COR-L47 (cell line): ENCODE measurements at regions not wholly inside any gene's neighbourhood (a gene's known extent, or its start where the extent isn't known, plus 50 kb on each side); places are given as distances from the start of the nearest gene placed in this dataset.
A peak's percentile ranks its signal among the peaks of the same experiment; 100 is the strongest.
"Not testable (repeated sequence)": the region's sequence is repeated elsewhere in the genome, so short reads cannot be mapped to it uniquely, and the experiment has no call there.

ENCODE experiments used
- DNase-seq: peaks from one replicate; lab custom pipeline; 2025; lab: John Stamatoyannopoulos, UW

DNA sequence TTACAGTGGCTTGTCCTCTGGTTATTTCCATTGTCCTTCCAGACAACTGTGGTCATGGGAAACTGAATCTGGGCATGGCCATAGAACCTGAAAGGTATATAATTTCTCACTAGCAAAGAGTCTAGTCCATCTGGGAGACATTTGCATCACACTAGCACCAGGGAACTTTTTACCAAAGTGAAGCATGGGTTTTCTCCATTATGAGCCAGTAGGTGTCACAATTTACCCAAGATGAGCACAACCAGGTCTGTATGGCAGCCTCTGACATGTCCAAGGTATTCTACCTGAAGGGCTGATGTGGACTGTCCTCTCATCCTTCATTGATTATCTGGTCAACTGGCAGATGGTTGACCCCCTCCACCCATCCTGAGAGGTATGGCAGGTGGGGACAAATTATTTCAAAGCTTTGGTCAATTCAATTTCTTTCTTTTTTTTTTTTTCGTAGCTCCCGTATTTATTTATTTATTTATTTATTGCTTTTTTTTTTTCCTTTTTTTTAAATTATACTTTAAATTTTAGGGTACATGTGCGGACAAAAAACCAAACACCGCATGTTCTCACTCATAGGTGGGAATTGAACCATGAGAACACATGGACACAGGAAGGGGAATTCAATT, 425.9 kb downstream of the TMEM135 start:
- DNase-seq: peak; percentile 64

DNA sequence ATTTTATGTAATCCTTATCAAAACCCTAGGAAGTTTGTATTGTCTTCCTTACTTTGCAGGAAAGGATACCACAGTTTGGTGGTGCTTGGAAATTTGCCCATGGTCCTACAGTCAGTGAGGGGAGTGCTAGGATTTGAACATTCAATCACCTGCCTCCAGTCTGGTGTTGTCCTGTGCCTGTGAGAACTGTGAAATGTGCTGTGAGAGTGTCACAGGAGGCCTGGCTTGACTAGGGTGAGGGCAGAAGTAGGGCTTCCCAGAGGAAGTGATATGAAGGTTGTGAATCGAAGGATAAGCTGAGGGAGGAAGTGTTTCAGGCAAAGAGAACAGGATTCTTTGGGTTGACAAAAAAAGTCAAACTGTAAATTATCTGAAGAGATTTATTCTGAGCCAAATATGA, 424.4 kb downstream of the TMEM135 start:
- DNase-seq: no peak

GRCh38 chr11:87460842-87461637, 423.3 kb downstream of the TMEM135 start:
- no peak for DNase-seq

GRCh38 chr11:87460279-87460678, 422.5 kb downstream of the TMEM135 start:
- no peak for DNase-seq

DNA sequence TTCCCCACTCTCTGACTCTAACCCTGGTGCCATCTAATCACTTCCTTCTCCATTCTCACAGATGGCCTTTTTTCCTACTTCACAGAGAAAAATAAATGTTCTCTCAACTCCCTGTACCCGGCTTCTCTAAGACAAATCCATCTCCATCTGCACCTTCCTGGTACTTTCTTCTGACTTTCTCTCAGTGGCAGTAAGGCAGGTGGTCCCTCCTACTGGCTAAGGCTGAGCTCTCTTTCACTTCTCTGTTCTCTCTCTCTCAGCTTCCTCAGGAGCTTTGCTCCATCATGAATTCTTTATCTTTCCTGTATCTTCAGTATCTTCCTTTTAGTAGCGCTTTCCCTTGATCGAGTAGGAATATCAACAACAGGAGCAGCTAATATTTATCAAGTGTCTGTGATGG, 421.6 kb downstream of the TMEM135 start:
- no peak for DNase-seq

GRCh38 chr11:87456499-87456898, 418.8 kb downstream of the TMEM135 start:
- DNase-seq: no peak

GRCh38 chr11:87455180-87455579, 417.4 kb downstream of the TMEM135 start:
- no peak for DNase-seq

DNA sequence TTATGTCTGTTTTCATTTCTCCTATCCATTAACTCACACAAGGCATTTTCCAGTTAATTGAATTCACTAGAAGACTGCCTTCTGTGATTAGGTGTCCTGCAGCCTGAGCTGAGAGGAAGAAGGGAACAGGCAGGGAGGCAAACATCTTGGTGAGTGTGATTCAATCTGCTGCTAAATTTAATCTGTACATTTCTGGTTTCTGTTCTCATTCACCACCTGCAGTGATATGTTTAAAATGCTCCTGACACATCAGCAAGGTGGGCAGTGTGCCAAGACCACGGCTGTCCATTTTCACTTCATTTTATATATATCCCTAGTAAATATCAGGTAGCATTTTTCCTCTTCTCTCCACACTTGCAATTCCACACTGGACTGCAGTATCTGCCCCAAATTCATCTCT, 416.5 kb downstream of the TMEM135 start:
- peak; percentile 35 for DNase-seq

GRCh38 chr11:87453531-87454089, 415.9 kb downstream of the TMEM135 start:
- DNase-seq: no peak

DNA sequence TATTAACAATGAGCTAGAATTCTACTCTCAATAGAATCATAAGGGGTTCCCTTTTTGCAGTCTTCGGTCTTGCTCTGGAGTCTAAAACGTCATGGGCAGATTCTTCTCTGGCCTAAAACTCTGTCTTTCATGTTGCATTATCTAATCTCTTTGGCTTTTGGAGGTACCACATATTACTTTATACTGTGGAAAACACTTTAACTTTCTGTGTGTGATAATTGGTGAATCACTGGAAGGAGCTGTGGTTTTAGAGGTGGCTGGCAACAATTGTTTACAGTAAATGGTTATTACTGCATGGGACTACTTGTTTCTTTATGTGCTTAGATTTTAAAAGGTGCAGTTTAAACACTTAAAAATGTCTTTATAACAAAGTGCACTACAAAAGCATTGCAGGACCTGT, 414.3 kb downstream of the TMEM135 start:
- not testable (repeated sequence) for DNase-seq

DNA sequence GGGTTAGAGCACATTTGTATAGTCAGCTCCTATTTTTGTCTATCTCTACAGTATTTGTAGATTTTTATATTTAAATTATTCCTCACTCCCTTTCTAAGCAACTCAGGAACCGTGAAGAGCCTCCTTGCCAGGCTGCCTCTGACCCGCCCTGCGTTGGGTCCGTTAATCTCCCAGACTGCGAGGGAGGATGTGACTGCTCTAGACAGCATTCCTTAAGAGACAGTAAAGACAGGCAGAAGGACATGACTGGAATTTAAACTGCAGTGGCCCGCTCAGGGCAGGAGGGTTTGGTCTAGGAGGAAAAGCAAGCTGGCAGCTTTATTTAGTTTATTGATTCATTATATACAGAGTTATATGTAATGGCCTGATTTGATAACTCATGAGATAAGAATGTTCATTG, 413.7 kb downstream of the TMEM135 start:
- no peak for DNase-seq

DNA sequence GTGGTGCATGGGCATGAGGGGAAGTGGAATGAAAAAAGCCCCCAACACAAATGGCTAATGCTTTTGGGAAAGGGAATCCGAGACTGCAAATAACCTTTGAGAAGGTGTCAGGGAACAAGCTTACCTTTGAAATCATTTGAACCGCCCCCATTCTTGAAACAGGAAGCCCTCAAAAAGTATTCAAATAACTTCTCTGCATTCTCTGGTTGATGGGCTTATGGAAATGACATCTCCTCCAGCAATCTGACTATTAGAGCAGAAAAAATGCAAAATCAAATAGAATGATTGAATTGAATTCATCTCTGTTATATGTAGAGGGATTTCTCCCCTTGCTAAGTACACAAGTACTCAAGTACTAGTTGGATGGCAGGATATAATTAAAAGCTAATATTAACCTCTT, 409.9 kb downstream of the TMEM135 start:
- no peak for DNase-seq

- no peak for DNase-seq
Measured at GRCh38 chr11:87444993-87445392, 407.3 kb downstream of the TMEM135 start.

- no peak for DNase-seq
Measured at GRCh38 chr11:87443707-87444106, 406.0 kb downstream of the TMEM135 start.

- DNase-seq: no peak
Measured at GRCh38 chr11:87440076-87440770, 402.5 kb downstream of the TMEM135 start.

GRCh38 chr11:87438416-87438815, 400.7 kb downstream of the TMEM135 start:
- DNase-seq: no peak

- no peak for DNase-seq
Measured at GRCh38 chr11:87437844-87438223, 400.1 kb downstream of the TMEM135 start.

DNA sequence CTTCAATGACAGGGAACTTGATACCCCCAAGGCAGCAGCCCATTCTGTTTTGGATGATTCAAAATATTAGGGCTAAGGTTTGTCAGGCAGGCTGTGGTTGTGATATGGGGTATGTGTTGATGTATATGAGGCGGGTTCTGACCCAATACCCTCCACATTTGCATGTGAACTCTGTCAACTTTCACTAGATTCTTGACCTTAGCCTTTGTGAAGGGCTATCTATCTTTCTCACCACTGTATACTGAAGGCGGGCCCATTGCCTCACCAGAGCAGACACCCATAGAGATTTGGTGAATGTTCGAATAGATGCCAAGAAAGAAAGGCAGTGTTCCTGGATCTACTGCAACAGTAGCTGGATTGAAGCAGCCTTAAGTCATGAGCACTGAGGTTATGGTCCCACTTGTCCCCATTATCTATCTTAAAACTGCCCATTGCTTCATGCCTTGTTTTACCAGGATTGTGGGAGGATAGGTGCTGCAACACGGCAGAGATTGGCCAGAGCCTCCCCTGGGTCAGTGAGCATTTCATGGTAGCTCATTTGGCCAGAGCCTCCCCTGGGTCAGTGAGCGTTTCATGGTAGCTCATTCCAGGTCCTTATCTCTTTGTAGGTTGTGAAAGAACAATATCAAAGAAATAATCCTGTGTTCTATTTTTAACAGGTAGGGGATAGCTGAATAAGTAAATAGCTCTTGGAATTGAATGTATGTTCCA, 399.6 kb downstream of the TMEM135 start:
- no peak for DNase-seq

DNA sequence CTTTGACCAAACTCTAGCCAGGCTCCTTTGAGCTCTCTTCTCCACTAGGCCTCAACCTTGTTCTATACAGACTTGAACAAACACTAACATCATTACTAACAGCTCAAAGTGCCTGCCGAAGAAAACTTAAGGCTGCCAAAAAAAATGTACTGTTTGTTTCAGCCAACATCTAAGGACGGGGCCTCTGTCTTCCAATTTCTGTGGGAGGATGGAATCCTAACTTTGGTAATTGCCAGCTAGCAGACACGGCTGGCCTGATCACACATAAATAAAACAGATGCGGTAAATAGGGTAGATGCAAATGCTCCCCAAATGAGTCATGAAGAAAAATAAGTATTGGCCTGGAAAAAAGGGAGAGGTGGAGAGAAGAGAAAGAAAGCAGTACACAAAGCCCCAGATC, 394.3 kb downstream of the TMEM135 start:
- no peak for DNase-seq

GRCh38 chr11:87431392-87431791, 393.7 kb downstream of the TMEM135 start:
- DNase-seq: no peak

DNA sequence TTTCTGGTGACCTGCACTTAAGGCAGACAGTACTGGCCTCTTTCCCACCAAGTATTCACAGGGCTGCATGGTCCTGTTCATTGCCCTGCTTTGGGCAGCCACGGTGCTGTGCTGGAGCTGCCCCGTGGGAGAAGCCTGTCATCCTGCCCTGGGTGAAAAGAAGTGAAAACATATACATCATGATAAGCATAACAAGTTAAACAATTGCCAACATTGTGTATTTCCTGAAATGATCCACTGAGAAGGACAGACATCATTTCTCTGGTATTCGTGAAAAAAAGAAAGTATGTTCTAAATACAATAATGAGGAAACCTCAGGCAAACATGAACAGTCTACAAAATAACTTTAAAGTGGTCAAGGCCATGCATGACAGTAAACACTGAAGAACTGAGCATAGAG, 393.1 kb downstream of the TMEM135 start:
- DNase-seq: no peak

DNA sequence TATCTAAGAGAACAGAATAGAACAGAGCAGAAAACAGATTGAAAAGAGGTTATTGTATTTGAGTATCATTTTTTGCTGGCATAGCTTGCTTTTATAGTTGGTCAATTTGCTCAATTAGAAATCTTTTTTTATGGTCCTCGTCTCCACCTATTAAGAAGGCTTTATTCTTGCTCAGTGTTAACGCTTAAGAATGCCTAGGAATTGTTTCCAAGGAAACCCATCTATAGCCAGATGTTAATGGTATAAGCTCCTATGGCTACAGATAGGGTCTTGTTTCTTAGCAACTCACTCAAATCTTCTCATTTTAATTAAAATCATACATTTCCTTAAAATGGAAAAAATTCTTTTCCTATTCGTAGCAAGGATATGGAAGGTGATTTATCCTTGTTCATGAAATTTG, 392.3 kb downstream of the TMEM135 start:
- no peak for DNase-seq
